ENCODE measurements at regions not wholly inside any gene's neighbourhood (a gene's known extent, or its start where the extent isn't known, plus 50 kb on each side); places are given as distances from the start of the nearest gene placed in this dataset.

GRCh38 chr3:159186581-159186980, 384.7 kb downstream of the MFSD1 start:
- TF ChIP-seq CTCF (IDR thresholded peaks at IDR 0.05) (no peak), EP300 (IDR thresholded peaks at IDR 0.05) (no peak), POLR2A (IDR thresholded peaks at IDR 0.05) (no peak), POLR2AphosphoS5 (IDR thresholded peaks at IDR 0.05) (no peak)
